GM18520 (cell line): ENCODE measurements at regions not wholly inside any gene's neighbourhood (a gene's known extent, or its start where the extent isn't known, plus 50 kb on each side); places are given as distances from the start of the nearest gene placed in this dataset.

ENCODE experiments used
- ATAC-seq: cut with Tn5 transposase; IDR thresholded peaks from one replicate; pipeline ENCODE4 v1.9.1; 2021; ENCODE audit not compliant: unreplicated experiment

DNA sequence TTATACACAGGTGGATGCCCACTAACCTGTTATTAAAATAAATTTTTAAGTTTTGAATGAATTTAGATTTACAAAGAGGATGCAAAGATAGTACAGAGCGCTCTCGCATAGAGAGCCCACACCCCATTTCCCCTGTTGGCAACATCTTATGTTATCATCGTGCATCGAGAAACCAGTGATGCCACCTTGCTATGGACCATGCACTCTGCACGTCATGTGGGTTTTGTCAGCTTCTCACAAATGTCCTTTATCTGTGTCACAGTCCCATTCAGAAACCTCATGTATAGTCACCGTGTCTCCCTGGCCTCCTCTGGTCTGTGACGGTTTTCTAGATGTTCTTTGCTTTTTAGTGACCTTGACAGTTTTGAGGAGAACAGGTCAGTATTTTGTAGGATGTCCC, 60.0 kb downstream of the ING1 start:
- no peak for ATAC-seq

DNA sequence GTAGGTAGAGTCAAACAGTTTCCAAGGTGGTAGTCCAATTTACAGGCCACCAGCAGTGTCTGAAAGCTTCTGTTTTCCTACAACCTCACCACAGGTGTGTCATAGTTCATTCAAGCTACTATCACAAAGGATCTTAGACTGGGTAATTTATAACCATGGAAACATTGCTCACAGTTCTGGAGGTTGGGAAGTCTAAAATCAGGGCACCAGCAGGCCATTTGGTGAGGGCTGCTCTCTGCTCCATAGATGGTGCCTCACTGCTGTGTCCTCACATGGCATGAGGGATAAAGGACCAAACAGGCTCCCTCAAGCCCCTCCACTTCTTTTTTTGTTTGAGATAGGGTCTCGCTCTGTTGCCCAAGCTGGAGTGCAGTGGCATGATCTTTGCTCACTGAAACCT, 60.6 kb downstream of the ING1 start:
- ATAC-seq: no peak

DNA sequence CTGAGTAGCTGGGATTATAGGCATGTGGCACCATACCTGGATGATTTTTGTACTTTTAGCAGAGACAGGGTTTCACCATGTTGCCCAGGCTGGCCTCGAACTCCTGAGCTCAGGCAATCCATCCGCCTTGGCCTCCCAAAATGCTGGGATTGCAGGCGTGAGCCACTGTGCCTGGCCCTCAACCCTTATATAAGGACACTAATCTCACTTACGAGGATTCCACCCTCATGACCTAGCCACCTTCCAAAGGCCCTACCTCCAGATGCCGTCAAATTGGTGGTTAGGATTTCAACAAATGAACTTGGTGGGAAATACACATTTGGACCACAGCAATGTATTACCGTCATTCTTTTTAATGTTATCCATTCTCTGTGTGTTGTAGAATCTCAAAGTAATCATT, 61.0 kb downstream of the ING1 start:
- no peak for ATAC-seq

DNA sequence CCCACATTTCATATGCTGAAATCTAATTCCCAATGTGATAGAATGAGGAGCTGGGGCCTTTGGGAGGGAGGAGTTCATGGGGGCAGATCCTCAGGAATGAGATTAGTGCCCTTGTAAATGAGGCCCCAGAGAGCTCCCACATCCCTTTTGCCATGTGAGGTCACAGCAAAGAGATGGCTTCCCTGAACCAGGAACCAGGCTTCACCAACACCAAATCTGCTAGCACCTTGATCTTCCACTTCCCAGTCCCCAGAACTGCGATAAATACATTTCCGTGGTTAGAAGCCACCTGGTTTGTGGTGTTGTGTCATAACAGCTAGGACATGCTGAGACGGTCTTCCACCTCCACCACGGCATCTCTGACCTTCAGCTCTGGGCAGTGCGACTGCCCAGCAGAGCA, 62.1 kb downstream of the ING1 start:
- ATAC-seq: no peak

DNA sequence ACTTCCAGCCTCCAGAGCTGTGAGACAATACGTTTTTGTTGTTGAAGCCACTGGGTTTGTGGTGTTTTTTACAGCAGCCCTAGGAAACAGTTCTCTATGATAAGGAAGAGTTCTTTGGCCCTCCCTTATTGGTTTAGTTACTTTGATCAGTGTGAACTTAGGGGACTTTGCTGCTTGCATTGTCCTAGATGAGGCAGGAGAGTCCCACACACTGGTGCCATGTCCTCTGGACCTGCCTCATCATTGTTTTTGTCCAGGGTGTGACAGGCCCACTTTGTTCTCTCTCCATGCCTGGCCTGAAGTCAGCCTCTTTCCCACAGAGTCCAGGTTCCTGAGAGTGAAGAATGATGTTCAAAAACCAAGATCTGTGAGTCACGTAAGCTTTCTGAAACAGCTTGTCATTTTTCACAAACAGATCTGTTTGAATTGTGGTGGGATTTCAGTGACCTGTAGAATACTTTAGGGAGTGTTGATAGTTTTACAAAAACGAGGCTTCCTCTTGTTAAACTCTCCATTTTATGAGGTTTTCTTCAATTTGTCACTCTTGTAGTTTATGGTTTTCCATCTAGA, 63.8 kb downstream of the ING1 start:
- no peak for ATAC-seq

DNA sequence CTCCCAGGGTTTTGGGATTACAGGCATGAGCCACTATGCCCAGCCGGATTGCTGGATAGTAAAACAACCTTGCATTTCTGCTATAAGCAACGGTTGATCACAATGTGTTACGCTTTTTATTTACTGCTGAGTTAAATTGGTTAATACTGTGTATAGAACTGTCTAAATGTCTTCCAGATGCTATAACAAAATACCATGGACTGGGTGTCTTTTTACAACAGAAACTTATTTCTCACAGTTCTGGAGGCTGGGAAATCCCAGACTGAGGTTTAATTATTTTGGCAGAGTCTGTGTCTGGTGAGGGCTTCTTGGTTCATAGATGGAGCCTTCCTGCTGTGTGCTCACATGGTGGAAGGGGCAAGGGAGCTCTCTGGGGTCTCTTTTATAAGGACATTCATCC, 65.5 kb downstream of the ING1 start:
- no peak for ATAC-seq

DNA sequence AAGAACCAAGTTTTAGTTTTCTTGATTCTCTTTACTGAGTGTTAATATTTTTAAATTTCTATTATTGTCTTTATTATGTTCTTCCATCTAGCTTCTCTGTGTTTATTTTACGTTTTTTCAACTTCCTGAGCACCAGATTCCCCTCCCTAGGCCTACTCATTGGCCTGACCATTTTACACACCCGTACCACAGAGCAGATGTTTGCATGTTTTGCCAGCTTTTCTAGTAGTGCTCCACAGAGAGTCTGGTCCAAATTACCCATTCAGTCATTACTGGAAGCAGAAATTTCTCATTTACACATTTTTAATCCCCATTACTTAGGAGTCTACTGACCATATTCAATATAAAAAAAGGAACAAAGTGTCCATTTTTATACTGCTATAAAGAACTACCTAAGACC, 66.9 kb downstream of the ING1 start:
- ATAC-seq: no peak

DNA sequence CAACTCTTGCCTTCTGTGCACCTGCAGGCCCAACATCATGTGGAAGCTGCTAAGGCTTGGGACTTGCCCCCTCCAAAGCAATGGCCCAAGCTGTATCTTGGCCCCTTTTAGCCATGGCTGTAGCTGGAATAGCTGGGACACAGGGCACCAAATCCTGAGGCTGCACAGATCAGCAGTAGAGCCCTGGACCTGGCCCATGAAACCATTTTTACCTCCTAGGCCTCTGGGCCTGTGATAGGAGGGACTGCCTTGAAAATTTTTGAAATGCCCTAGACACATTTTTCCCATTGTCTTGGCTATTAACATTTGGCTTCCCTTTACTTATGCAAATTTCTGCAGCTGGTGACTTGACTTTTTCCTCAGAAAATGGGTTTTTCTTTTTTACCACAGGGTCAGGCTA, 68.7 kb downstream of the ING1 start:
- no peak for ATAC-seq

DNA sequence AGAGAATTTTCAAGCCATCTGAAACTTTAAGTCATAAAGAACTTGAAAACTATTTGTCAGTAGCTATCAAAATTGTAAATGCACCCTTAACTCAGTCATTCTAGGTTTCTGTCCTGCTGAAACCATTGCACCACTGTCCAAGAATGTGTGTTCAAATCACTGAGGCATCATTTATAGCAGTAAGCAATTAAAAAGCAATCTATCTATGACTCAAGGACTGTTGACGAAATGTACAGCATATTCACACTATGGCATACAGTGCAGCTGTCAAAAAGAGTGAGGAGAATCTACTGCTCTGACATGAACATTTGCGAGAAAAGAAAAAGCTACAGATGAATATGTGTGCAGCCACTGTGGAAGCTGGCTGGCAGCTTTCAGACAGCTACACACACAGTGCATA, 71.2 kb downstream of the ING1 start:
- no peak for ATAC-seq

DNA sequence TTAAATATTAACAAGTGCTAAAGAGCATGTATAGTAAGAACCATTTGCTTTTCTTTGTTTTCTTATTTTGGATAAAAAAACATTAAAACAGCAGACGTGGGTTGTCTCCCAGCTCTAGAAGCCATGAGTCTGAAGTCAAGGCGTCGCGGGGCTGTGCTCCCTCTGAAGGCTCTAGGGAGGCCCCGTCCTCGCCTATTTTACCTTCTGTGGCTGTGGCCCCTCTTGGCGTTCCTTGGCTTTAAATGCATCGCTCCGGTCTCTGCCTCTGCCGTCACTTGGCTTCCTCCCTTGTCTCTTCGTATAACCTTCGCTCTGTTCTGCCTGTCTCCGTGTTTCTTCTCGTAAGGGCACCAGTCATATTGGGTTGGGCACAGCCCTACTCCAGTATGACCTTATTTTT, 75.3 kb downstream of the ING1 start:
- no peak for ATAC-seq

DNA sequence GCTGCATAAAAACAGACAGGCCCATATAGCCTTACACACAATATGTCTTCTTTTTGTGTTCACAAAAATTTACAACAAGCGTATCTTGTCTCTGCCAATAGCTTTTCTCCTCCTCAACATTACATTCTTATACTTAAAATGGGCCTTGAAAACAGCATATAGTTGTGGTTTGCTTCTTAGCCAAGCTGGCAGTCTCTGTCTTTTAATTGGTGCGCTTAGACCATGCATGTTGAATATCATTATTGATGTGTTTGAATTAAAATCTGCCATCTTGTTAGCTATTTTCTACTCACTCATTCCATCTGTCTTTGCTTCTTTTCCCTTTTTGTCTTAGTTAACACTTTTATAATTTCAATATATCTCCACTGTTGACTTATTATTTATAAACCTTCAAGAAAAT, 76.4 kb downstream of the ING1 start:
- no peak for ATAC-seq

DNA sequence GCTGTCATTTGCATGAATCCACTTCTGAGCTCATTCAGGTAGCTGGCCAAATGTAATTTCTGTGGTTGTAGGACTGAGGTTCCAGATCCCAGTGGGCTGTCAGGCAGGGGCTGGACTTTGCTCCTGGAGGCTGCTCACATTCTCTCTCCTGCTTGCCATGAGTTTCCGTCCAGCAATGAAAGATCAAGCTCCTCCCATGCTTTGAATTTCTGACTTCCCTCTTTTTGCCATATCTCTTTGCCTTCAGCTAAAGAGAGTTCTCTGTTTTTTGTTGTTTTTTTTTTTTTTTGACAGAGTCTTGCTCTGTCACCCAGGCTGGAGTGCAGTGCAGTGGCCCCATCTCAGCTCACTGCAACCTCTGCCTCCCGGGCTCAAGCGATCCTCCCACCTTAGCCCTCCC, 76.9 kb downstream of the ING1 start:
- ATAC-seq: no peak

DNA sequence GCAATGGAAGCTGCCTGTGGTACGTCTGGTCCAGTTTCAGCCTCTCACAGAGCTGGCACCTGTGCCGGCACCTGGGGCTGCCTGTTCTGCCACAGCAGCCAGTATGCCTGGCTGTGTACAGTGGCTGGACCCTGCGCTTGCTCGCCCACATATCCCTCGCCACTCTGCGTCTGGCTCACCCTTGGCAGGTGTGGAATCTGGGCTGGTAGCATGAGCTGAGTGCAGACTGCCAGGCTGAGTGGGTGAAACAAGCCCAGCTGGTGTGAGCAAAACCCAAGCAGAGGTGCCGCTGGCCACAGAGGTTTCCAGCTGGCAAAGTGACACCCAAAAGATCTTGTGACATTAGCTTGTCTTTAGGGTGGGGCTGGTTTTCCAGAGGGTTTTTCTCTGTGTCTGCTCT, 80.7 kb downstream of the ING1 start:
- ATAC-seq: no peak

DNA sequence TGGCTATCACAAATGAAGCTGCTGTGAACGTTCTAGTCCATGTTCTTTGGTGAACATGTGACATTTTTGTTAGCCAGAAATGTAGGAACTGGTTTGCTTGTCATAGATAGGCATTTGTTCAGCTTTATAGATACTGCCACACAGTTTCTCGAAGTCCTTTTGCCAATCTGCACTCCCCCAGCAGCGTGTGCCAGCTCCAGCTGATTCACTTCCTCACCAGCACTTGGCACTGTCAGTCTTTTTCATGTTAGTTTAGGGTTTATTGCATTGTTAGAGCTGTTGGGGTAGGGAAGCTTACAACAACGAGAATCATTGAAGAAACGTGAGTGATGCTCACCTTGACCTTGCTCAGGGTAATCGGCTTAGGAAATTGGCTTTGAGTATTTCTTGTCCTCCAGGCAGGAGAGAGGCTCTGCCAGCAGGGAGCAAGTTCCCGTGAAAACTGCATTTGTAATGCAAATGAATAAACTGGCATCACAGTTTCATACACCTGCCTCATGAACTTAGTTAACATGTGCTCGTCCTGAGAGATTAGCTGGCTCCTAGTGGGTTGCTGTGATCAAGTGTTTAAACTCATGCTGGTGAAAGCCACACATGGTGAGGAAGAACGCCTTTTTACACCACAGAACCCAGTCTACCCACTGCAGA, 83.9 kb downstream of the ING1 start:
- no peak for ATAC-seq

DNA sequence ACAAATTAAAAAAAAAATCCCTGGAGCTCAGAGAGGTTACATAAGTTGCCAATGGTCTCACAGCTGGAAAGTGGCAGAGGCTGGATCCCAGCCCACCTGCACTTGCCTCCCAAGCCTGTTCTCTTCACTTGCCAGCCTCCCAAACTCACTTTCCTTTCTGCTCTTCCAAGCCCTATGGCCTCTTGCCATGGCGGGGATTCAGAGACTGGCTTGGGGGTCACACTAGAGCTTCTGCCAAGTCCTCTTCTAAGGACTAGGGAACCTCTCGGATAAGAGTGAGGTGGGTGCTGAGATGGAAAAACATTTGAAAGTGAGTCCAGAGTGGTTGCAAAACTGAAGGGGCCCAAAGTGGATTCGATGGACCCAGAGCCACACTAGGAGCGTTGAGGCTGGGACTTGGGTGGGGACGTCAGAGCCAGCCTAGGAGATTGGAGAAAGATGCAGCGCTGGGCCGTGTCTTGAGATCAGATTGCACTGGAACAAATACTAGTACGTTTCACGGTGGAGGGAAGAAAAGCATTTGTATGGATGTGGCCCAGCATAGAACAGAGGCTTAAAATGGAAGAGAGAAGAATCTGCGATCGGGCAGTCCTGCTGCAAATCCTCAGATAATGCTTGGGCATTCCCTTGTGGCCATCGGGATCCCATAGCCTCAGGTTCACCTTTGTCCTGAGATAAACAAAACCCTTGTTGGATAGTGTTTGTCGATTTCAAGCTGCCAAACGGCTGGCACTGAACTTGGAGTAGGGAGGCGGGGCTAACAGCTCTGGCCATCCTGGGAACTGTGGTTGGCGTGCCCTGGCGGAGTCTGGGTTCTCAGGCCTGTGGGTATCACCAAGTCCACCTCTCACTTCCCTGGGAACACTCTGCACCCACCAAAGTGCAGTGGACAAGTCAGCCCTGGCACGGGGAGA, 84.8 kb downstream of the ING1 start:
- ATAC-seq: no peak

DNA sequence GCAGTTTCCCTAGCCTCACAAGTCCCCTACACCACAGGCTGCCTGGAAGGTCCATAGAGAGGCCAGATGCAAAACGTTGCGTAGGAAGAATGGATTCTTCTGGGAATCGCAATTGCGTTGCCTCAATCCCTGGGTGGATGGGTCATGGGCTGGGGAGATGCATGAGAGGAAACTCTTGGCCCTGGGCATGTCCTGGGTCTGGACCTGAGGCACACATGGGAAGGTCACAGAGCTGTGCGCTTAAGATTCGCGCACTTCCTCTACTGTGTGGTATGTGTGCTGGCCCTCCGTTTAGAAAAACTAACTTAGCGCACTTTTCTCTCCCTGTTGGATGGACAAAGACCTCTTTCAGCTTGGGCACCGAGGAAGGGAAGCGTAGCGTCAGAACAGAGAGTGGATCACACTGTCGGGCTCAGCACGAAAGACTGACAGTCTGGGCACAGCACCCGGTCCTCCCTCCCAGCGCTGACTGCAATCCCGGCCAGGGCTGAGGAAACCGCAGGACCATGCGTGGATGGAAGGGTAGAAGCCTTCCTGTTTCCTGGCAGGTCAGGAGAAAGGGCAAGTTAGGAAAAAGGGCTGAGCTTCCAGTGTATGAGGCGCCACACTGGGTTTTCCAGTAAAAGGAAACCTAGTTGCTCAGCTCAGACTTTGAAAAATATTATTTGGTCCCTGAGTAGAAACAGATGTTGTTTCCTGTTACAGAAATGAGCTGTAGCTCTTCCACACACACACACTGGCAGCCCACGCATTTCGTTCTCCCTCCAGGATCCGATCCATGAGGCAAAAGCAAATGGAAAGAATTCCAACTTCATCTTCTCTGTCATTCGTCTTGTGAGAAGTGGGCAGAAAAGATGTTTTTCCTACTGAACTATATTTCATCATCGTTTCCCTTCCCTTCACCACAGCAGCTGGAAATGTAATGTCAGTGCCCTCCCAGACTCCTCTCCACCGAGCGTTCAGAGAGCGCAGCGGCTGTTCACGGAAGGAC, 86.0 kb downstream of the ING1 start:
- no peak for ATAC-seq

DNA sequence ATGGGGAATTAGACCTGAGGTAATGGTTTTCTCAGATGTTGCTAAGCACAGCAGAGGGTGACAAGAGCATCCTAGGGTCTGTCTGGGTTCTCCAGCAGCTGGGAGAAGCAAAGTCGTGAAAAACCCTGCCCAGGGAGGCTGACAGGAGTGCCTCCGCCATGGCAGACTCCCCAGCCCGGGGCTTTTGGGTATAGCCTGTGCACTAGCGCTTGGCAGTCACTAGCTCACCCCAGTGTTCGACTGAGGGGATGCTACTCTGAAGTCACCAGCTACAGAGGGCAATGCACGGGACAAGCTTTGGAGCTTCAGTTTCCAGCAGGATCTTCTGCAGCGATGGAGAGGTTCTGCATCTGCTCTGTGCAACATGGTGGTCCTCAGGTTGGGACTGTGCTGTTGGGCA, 87.5 kb downstream of the ING1 start:
- ATAC-seq: no peak

DNA sequence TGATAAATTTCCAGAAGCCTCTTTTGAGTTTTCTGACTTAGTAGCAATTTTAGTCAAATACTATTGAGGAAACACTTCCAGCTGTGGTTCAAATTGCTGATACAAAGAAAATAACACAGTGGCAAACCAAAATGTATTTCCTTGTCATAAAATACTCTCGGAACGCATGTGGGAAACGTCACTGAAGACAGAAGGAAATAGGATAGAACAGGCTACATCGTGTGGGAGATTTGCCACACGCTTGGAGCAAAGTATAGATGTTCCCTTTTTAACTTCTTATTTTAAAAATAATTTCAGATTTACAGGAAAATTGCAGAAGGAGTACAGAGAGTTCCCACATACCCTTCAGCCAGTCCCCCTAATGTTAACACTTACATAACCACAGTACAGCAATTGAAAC, 88.8 kb downstream of the ING1 start:
- no peak for ATAC-seq

DNA sequence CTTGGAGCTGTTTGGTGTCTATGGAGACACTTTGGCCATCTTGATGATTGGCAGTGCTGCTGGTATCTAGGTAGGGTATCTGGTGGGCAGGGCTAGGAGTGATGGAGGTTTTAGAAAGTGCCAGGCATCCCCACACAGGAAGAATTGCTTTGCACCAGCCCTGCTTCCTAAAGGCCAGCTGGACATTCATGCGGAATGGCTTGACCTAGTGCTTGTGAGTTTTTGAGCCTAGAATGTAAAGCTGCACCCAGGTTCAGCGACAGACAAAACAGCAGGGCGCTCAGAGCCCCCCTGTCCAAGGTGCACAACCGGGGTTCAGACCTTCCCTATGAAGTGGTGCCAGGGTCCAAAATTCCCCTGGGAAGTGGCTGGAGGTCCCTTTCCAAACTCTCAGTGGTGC, 93.1 kb downstream of the ING1 start:
- ATAC-seq: no peak

DNA sequence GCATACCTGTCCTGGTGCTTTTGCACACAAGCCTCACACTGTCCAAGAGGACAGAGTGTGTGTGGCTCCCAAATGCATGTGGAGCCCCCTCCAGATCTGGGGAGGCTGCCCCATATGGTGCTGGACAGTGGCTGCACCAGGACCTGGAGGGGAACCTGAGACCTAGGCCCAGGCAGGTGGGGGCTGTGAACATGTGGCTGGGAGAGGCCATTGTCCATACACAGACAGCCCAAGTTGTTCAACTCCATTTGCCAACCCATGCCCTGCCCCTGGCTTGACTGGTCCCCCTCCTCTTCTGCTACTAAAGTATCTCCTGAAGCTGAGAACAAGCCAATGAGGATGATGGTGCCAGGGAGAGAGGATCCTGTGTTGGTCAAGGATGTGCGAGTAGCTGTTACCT, 94.0 kb downstream of the ING1 start:
- ATAC-seq: no peak

DNA sequence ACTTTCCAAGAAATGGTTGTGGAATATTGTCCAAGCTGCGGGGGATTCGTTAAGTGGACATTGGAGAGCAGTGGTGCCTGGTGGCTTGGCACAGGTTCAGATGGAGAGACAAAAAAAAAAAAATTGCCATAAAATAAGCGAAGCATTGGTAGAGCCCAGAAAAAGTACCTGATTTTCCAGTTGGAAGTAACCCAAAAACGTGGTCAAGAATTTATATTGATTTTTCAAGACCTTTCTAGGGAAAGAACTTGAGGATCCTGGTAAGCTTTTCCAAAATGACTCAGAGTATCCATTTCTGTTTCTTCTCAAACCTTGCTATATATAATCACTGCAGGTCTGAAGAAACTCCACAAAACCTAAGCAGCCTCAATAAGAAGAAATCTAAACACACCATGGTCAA, 94.6 kb downstream of the ING1 start:
- no peak for ATAC-seq
